GM23338 (cell line): ENCODE measurements at regions not wholly inside any gene's neighbourhood (a gene's known extent, or its start where the extent isn't known, plus 50 kb on each side); places are given as distances from the start of the nearest gene placed in this dataset.

ENCODE experiments used
- ATAC-seq: fragments of 200-7000 bp; cut with Tn5 transposase; 3 replicates; pipeline ENCODE4 v1.9.1; 2020
- DNase-seq: peaks from one replicate; pipeline ENCODE4 v3.0.0-alpha.2; 2015; ENCODE audit warnings: low spot score
- H2AFZ ChIP-seq: fragments of 200-600 bp; sonication (generic); 2 replicates; pipeline ENCODE4 v1.8.0; 2016; ENCODE audit warnings: antibody characterized with exemption, mild to moderate bottlenecking, moderate library complexity
- H3F3A ChIP-seq: fragments of 200-600 bp; sonication (generic); replicated peaks from 2 replicates; pipeline ENCODE4 v1.8.0; 2017; ENCODE audit warnings: antibody characterized with exemption, mixed run types, low read depth
- H3K27ac ChIP-seq: fragments of 200-600 bp; sonication (generic); 2 replicates; pipeline ENCODE4 v1.6.1; 2016; ENCODE audit warnings: low read depth
- H3K27me3 ChIP-seq: fragments of 200-600 bp; sonication (generic); 2 replicates; pipeline ENCODE4 v1.8.0; 2016; ENCODE audit warnings: mild to moderate bottlenecking, mixed run types, moderate library complexity; ENCODE audit not compliant: insufficient read depth
- H3K36me3 ChIP-seq: fragments of 200-600 bp; sonication (generic); 2 replicates; pipeline ENCODE4 v1.8.0; 2016; ENCODE audit warnings: mild to moderate bottlenecking; ENCODE audit not compliant: insufficient read depth
- H3K4me1 ChIP-seq: fragments of 200-600 bp; sonication (generic); 2 replicates; pipeline ENCODE4 v1.8.0; 2016; ENCODE audit warnings: mild to moderate bottlenecking, moderate library complexity; ENCODE audit not compliant: insufficient read depth
- H3K4me2 ChIP-seq: fragments of 200-600 bp; sonication (generic); 2 replicates; pipeline ENCODE4 v1.7.1; 2017; ENCODE audit warnings: mixed run types
- H3K4me3 ChIP-seq: fragments of 200-600 bp; sonication (generic); 2 replicates; pipeline ENCODE4 v1.6.1; 2016; ENCODE audit warnings: mixed run types
- H3K79me2 ChIP-seq: fragments of 200-600 bp; sonication (generic); replicated peaks from 2 replicates; pipeline ENCODE4 v1.8.0; 2017; ENCODE audit warnings: mild to moderate bottlenecking; ENCODE audit not compliant: insufficient read depth
- H3K9me2 ChIP-seq: fragments of 200-600 bp; sonication (generic); 2 replicates; pipeline ENCODE4 v1.8.0; 2017; ENCODE audit not compliant: insufficient read depth
- H4K20me1 ChIP-seq: fragments of 200-600 bp; sonication (generic); replicated peaks from 2 replicates; pipeline ENCODE4 v1.8.0; 2017; ENCODE audit warnings: mild to moderate bottlenecking; ENCODE audit not compliant: insufficient read depth
- H3K27ac Mint-ChIP-seq: 2 replicates; pipeline ENCODE4 v1.8.0; 2020; ENCODE audit warnings: inconsistent platforms, mild to moderate bottlenecking, moderate library complexity, mixed read lengths
- H3K27me3 Mint-ChIP-seq: 3 replicates; pipeline ENCODE4 v1.8.0; 2022; ENCODE audit warnings: low read depth, mild to moderate bottlenecking, moderate library complexity, mixed read lengths, inconsistent platforms; ENCODE audit not compliant: insufficient read depth, poor library complexity
- H3K36me3 Mint-ChIP-seq: 3 replicates; pipeline ENCODE4 v1.8.0; 2021; ENCODE audit warnings: low read depth, mild to moderate bottlenecking, inconsistent platforms, moderate library complexity, mixed read lengths
- H3K4me1 Mint-ChIP-seq: 3 replicates; pipeline ENCODE4 v1.8.0; 2020; ENCODE audit warnings: mild to moderate bottlenecking, inconsistent platforms, mixed read lengths
- H3K4me3 Mint-ChIP-seq: 3 replicates; pipeline ENCODE4 v1.8.0; 2021; ENCODE audit warnings: moderate library complexity, mild to moderate bottlenecking, inconsistent platforms, mixed read lengths
- H3K9me3 Mint-ChIP-seq: 3 replicates; pipeline ENCODE4 v1.8.0; 2020; ENCODE audit warnings: moderate library complexity, mild to moderate bottlenecking, inconsistent platforms, mixed read lengths
- CREB1 ChIP-seq: fragments of 250-450 bp; sonication (Bioruptor Pico); IDR thresholded peaks from 2 replicates; pipeline ENCODE4 v1.5.0; 2020; ENCODE audit warnings: low read depth, mild to moderate bottlenecking, moderate library complexity
- EZH2 ChIP-seq: fragments of 200-600 bp; sonication (generic); IDR thresholded peaks from one replicate; pipeline ENCODE4 v1.8.0; 2017; ENCODE audit warnings: antibody characterized with exemption, mild to moderate bottlenecking, low read depth; ENCODE audit not compliant: unreplicated experiment
- EZH2phosphoT487 ChIP-seq: fragments of 200-600 bp; sonication (generic); IDR thresholded peaks from one replicate; pipeline ENCODE4 v1.8.1; 2018; ENCODE audit warnings: antibody characterized with exemption; ENCODE audit not compliant: unreplicated experiment
- JUNB ChIP-seq: IDR thresholded peaks from one replicate; pipeline ENCODE4 v1.6.1; 2016; ENCODE audit warnings: antibody characterized with exemption; ENCODE audit not compliant: unreplicated experiment
- NANOG ChIP-seq: IDR thresholded peaks from 2 replicates; pipeline ENCODE4 v1.6.1; 2016; ENCODE audit warnings: antibody characterized with exemption, borderline replicate concordance
- POLR2AphosphoS5 ChIP-seq: IDR thresholded peaks from 2 replicates; pipeline ENCODE4 v1.6.1; 2016; ENCODE audit warnings: antibody characterized with exemption, low read depth
- STAT1 ChIP-seq: IDR thresholded peaks from one replicate; pipeline ENCODE4 v1.6.1; 2016; ENCODE audit warnings: antibody characterized with exemption; ENCODE audit not compliant: unreplicated experiment
- ZNF114 ChIP-seq: fragments of 250-450 bp; sonication (Bioruptor Pico); IDR thresholded peaks from 2 replicates; pipeline ENCODE4 v1.5.0; 2020; ENCODE audit warnings: mild to moderate bottlenecking, moderate library complexity
- ZNF331 ChIP-seq: fragments of 250-450 bp; sonication (Bioruptor Pico); IDR thresholded peaks from 2 replicates; pipeline ENCODE4 v1.5.0; 2020; ENCODE audit warnings: low read depth, mild to moderate bottlenecking, moderate library complexity
- ZNF462 ChIP-seq: fragments of 250-450 bp; sonication (Bioruptor Pico); IDR thresholded peaks from 2 replicates; pipeline ENCODE4 v1.5.0; 2020; ENCODE audit warnings: mild to moderate bottlenecking, moderate library complexity
- TF ChIP-seq, protein P1 (sequence below): IDR thresholded peaks from 2 replicates; pipeline ENCODE4 v1.6.1; 2016; ENCODE audit warnings: antibody characterized with exemption
- TF ChIP-seq, protein P2 (sequence below), 2 experiments: fragments of 200-600 bp in 1 of 2; sonication (generic) in 1 of 2; conservative IDR thresholded peaks; 2 replicates each; pipeline versions ENCODE4 v1.5.1 to v1.6.1; 2016 to 2017; ENCODE audit warnings: antibody characterized with exemption in 2 of 2, low read depth in 2 of 2, mild to moderate bottlenecking in 2 of 2, moderate library complexity in 1 of 2
- TF ChIP-seq, protein P3 (sequence below): IDR thresholded peaks from one replicate; pipeline ENCODE4 v1.6.1; 2018; ENCODE audit warnings: antibody characterized with exemption; ENCODE audit not compliant: unreplicated experiment

DNA sequence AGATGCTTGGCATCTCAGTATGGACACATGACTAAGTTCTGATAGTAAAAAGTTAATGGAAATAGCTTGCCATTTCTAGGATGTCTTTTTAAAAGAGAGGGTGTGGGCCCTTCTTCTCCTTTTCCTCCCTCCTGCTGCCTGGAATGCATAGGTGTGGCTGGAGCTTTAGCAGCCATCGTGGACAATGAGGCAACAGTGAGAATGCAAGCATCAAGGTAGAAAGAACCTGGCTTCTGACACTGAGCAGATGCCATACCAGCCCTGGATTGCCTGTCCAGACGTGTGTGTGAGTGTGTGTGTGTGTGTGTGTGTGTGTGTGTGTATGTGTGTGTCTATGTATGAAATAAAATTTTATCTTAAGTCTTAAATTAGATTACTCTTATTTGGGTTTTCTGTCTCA lies 660.1 kb downstream of the XIRP2 start:
- ATAC-seq, result no peak

More for the DNA sequence above, 660.1 kb downstream of the XIRP2 start:
- H3K27ac Mint-ChIP-seq, result no peak overlapping the region
- Histone ChIP-seq H3K4me2 (no peak overlapping the region), H2AFZ (no peak overlapping the region), H4K20me1 (no peaks in the 10 kb centered on the region), H3K9me2 (no peaks in the 10 kb centered on the region), H3K4me3 (no peak overlapping the region), H3K27me3 (no peaks in the 10 kb centered on the region), H3K36me3 (no peaks in the 10 kb centered on the region), H3K4me1 (peaks cover 6% of the 10 kb centered on the region), H3K79me2 (no peaks in the 10 kb centered on the region), H3K27ac (no peak overlapping the region), H3F3A (no peaks in the 10 kb centered on the region)
- peaks cover 19% of the 10 kb centered on the region for H3K4me1 Mint-ChIP-seq
- DNase-seq, result no peak
- TF ChIP-seq, protein P1, sequence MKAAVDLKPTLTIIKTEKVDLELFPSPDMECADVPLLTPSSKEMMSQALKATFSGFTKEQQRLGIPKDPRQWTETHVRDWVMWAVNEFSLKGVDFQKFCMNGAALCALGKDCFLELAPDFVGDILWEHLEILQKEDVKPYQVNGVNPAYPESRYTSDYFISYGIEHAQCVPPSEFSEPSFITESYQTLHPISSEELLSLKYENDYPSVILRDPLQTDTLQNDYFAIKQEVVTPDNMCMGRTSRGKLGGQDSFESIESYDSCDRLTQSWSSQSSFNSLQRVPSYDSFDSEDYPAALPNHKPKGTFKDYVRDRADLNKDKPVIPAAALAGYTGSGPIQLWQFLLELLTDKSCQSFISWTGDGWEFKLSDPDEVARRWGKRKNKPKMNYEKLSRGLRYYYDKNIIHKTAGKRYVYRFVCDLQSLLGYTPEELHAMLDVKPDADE, result no peak
- TF ChIP-seq ZNF331 (CRISPR knock-in tag) (no peak), NANOG (no peak), EZH2phosphoT487 (no peak), STAT1 (no peak), CREB1 (CRISPR knock-in tag) (no peak), POLR2AphosphoS5 (no peak), EZH2 (no peak), JUNB (no peak), ZNF114 (CRISPR knock-in tag) (no peak), ZNF462 (CRISPR knock-in tag) (no peak)
- TF ChIP-seq, protein P2, sequence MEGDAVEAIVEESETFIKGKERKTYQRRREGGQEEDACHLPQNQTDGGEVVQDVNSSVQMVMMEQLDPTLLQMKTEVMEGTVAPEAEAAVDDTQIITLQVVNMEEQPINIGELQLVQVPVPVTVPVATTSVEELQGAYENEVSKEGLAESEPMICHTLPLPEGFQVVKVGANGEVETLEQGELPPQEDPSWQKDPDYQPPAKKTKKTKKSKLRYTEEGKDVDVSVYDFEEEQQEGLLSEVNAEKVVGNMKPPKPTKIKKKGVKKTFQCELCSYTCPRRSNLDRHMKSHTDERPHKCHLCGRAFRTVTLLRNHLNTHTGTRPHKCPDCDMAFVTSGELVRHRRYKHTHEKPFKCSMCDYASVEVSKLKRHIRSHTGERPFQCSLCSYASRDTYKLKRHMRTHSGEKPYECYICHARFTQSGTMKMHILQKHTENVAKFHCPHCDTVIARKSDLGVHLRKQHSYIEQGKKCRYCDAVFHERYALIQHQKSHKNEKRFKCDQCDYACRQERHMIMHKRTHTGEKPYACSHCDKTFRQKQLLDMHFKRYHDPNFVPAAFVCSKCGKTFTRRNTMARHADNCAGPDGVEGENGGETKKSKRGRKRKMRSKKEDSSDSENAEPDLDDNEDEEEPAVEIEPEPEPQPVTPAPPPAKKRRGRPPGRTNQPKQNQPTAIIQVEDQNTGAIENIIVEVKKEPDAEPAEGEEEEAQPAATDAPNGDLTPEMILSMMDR (conservative IDR thresholded peaks at IDR 0.05; ENCODE audit: low read depth in 2 of 2), result no peak
- TF ChIP-seq, protein P3, sequence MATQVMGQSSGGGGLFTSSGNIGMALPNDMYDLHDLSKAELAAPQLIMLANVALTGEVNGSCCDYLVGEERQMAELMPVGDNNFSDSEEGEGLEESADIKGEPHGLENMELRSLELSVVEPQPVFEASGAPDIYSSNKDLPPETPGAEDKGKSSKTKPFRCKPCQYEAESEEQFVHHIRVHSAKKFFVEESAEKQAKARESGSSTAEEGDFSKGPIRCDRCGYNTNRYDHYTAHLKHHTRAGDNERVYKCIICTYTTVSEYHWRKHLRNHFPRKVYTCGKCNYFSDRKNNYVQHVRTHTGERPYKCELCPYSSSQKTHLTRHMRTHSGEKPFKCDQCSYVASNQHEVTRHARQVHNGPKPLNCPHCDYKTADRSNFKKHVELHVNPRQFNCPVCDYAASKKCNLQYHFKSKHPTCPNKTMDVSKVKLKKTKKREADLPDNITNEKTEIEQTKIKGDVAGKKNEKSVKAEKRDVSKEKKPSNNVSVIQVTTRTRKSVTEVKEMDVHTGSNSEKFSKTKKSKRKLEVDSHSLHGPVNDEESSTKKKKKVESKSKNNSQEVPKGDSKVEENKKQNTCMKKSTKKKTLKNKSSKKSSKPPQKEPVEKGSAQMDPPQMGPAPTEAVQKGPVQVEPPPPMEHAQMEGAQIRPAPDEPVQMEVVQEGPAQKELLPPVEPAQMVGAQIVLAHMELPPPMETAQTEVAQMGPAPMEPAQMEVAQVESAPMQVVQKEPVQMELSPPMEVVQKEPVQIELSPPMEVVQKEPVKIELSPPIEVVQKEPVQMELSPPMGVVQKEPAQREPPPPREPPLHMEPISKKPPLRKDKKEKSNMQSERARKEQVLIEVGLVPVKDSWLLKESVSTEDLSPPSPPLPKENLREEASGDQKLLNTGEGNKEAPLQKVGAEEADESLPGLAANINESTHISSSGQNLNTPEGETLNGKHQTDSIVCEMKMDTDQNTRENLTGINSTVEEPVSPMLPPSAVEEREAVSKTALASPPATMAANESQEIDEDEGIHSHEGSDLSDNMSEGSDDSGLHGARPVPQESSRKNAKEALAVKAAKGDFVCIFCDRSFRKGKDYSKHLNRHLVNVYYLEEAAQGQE, result no peak
- no peak overlapping the region for H3K4me3 Mint-ChIP-seq
- H3K36me3 Mint-ChIP-seq, result peaks cover 31% of the 10 kb centered on the region; the same call in 2 of the 3 replicates
- peaks cover 3% of the 10 kb centered on the region for H3K27me3 Mint-ChIP-seq
- no peaks in the 10 kb centered on the region for H3K9me3 Mint-ChIP-seq
